ENCODE measurements at regions not wholly inside any gene's neighbourhood (a gene's known extent, or its start where the extent isn't known, plus 50 kb on each side); places are given as distances from the start of the nearest gene placed in this dataset.

- Histone ChIP-seq H3K36me3 (ENCODE audit: control insufficient read depth in 2 of 2, extremely low read depth in 1 of 2, insufficient read depth in 2 of 2, low read length in 2 of 2) (no peaks in the 10 kb centered on the region), H3K27me3 (ENCODE audit: control insufficient read depth in 2 of 2, insufficient read depth in 2 of 2, low read length in 2 of 2) (no peaks in the 10 kb centered on the region), H3K9ac (replicated peaks; ENCODE audit: extremely low read depth, insufficient read depth, low read length) (no peak overlapping the region), H3K4me2 (ENCODE audit: insufficient read depth, low read length) (no peak overlapping the region), H3K4me1 (ENCODE audit: control insufficient read depth, extremely low read depth, insufficient read depth, low read length) (no peaks in the 10 kb centered on the region), H3K79me2 (ENCODE audit: control insufficient read depth, insufficient read depth, low read length) (no peaks in the 10 kb centered on the region), H3K27ac (ENCODE audit: insufficient read depth, low read depth, low read length) (no peak overlapping the region), H4K20me1 (replicated peaks; ENCODE audit: control insufficient read depth, extremely low read depth, insufficient read depth, low read length) (no peaks in the 10 kb centered on the region), H3K9me1 (replicated peaks; ENCODE audit: control insufficient read depth, extremely low read depth, insufficient read depth, low read length) (no peaks in the 10 kb centered on the region), H3K4me3 (replicated peaks in 1 of 3; ENCODE audit: insufficient read depth in 1 of 3, low read depth in 1 of 3, low read length in 3 of 3) (no peak overlapping the region), H2AFZ (ENCODE audit: low read depth, low read length) (no peak overlapping the region), H3K9me3 (replicated peaks; ENCODE audit: control insufficient read depth, insufficient read depth, low read length) (no peaks in the 10 kb centered on the region)
- DNase-seq (ENCODE audit: low read depth, low spot score) (no peak), FAIRE-seq (no peak)
- CTCF ChIA-PET: no interaction called here
- intact Hi-C loops (cut with micrococcal nuclease): no loop called here
- POLR2A ChIA-PET: no interaction called here
- TF ChIP-seq GATA2 (IDR thresholded peaks at IDR 0.05; ENCODE audit: insufficient read depth, insufficient read length, low read depth, low read length): no peak
- TF ChIP-seq EZH2 (IDR thresholded peaks at IDR 0.05; ENCODE audit: borderline replicate concordance, low read depth, low read length, severe bottlenecking): no peak
- TF ChIP-seq POLR2AphosphoS5 (IDR thresholded peaks at IDR 0.05; ENCODE audit: insufficient read depth, low read depth, low read length): no peak
- no peak for TF ChIP-seq MYC (IDR thresholded peaks at IDR 0.05; ENCODE audit: low read depth, low read length)
- TF ChIP-seq POLR2A (IDR thresholded peaks at IDR 0.05; ENCODE audit: low read depth, low read length): no peak
- TF ChIP-seq JUN (IDR thresholded peaks at IDR 0.05; ENCODE audit: borderline replicate concordance, insufficient read depth, insufficient read length, low read depth): no peak
- no peak for TF ChIP-seq MAX (IDR thresholded peaks at IDR 0.05; ENCODE audit: insufficient read depth, insufficient read length)
- TF ChIP-seq FOS (IDR thresholded peaks at IDR 0.05; ENCODE audit: borderline replicate concordance, insufficient read depth, low read length): no peak
- TF ChIP-seq, protein P1, sequence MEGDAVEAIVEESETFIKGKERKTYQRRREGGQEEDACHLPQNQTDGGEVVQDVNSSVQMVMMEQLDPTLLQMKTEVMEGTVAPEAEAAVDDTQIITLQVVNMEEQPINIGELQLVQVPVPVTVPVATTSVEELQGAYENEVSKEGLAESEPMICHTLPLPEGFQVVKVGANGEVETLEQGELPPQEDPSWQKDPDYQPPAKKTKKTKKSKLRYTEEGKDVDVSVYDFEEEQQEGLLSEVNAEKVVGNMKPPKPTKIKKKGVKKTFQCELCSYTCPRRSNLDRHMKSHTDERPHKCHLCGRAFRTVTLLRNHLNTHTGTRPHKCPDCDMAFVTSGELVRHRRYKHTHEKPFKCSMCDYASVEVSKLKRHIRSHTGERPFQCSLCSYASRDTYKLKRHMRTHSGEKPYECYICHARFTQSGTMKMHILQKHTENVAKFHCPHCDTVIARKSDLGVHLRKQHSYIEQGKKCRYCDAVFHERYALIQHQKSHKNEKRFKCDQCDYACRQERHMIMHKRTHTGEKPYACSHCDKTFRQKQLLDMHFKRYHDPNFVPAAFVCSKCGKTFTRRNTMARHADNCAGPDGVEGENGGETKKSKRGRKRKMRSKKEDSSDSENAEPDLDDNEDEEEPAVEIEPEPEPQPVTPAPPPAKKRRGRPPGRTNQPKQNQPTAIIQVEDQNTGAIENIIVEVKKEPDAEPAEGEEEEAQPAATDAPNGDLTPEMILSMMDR (IDR thresholded peaks at IDR 0.05; ENCODE audit: extremely low read depth in 1 of 2, insufficient read depth in 1 of 2, low read depth in 1 of 2, low read length in 2 of 2): no peak
- dilution Hi-C loops (cut with MboI; ENCODE audit: extremely low pct_ligation_motif_present, low sequenced_read_pairs): no loop called here
- BruUV-seq (replicated peaks): no TSS peak
Measured at GRCh38 chr10:8489823-8490222, 435.3 kb downstream of the GATA3 start.

Measured in endothelial cell of umbilical vein (primary cell).